ENCODE measurements at regions not wholly inside any gene's neighbourhood (a gene's known extent, or its start where the extent isn't known, plus 50 kb on each side); places are given as distances from the start of the nearest gene placed in this dataset.

- TF ChIP-seq EZH2 (IDR thresholded peaks at IDR 0.05; ENCODE audit: borderline replicate concordance, low read depth, low read length, severe bottlenecking), result no peak
- no peak for TF ChIP-seq CTCF (IDR thresholded peaks at IDR 0.05; ENCODE audit: borderline replicate concordance, extremely low read depth, low read length, poor library complexity, severe bottlenecking)
These were observed 689.0 kb upstream of the SLITRK1 start for GRCh38 chr13:84571264-84571663.
